SK-N-SH (cell line): ENCODE measurements at regions not wholly inside any gene's neighbourhood (a gene's known extent, or its start where the extent isn't known, plus 50 kb on each side); places are given as distances from the start of the nearest gene placed in this dataset.

Experiments used
- CTCF ChIA-PET: fragments of 300-600, 350-600 bp; formaldehyde crosslinking; extraction: SDS; loops from one replicate; lab custom pipeline; 2021; lab: Yijun Ruan, JAX
- POLR2A ChIA-PET: fragments of 350-600 bp; sonication (Branson Sonifier 250); formaldehyde crosslinking; extraction: SDS; loops from one replicate; lab custom pipeline; 2020; ENCODE audit warnings: antibody characterized with exemption, inconsistent platforms; lab: Yijun Ruan, JAX
- DNase-seq: peaks from one replicate; pipeline ENCODE4 v3.0.0; 2012
- H2AFZ ChIP-seq: fragments of 200-600 bp; sonication (generic); 2 replicates; pipeline ENCODE4 v1.8.1; 2016; ENCODE audit warnings: antibody characterized with exemption, mild to moderate bottlenecking, low read depth
- H3F3A ChIP-seq: fragments of 200-600 bp; sonication (generic); replicated peaks from 2 replicates; pipeline ENCODE3; 2016; ENCODE audit warnings: antibody characterized with exemption, mild to moderate bottlenecking; ENCODE audit not compliant: insufficient read depth
- H3K27ac ChIP-seq, 2 experiments: fragments of 200-500 bp in 1 of 2; fragments of 200-600 bp in 1 of 2; sonication (Bioruptor generic) in 1 of 2; sonication (generic), shearing (Covaris generic) in 1 of 2; 2 replicates each; pipeline versions ENCODE4 v1.5.1 to v1.6.1; 2014 to 2016; ENCODE audit warnings: low read depth in 2 of 2, inconsistent platforms in 1 of 2, low read length in 1 of 2, mild to moderate bottlenecking in 1 of 2, mixed read lengths in 1 of 2
- H3K27me3 ChIP-seq: fragments of 200-600 bp; sonication (generic), shearing (Covaris generic); 2 replicates; pipeline ENCODE4 v1.6.1; 2016; ENCODE audit warnings: mixed run types; ENCODE audit not compliant: insufficient read depth
- H3K36me3 ChIP-seq, 2 experiments: fragments of 200-500 bp in 1 of 2; fragments of 200-600 bp in 1 of 2; sonication (Bioruptor generic) in 1 of 2; sonication (generic) in 1 of 2; replicated peaks in 1 of 2; 2 replicates each; pipeline versions ENCODE3 to v1.5.1; 2014 to 2016; ENCODE audit warnings: low read length in 1 of 2, mild to moderate bottlenecking in 1 of 2; ENCODE audit not compliant: insufficient read depth in 2 of 2, control insufficient read depth in 1 of 2
- H3K4me1 ChIP-seq, 2 experiments: fragments of 200-500 bp in 1 of 2; fragments of 200-600 bp in 1 of 2; sonication (Bioruptor generic) in 1 of 2; sonication (generic), shearing (Covaris generic) in 1 of 2; 2 replicates each; pipeline versions ENCODE4 v1.5.1 to v1.6.1; 2014 to 2016; ENCODE audit warnings: low read depth in 1 of 2, low read length in 1 of 2, mixed run types in 1 of 2; ENCODE audit not compliant: insufficient read depth in 2 of 2, control insufficient read depth in 1 of 2
- H3K4me2 ChIP-seq: fragments of 200-600 bp; sonication (generic), shearing (Covaris generic); 2 replicates; pipeline ENCODE4 v1.6.1; 2017; ENCODE audit warnings: mixed run types
- H3K4me3 ChIP-seq, 2 experiments: fragments of 200-500 bp in 1 of 2; fragments of 200-600 bp in 1 of 2; sonication (Bioruptor generic) in 1 of 2; sonication (generic), shearing (Covaris generic) in 1 of 2; 2 replicates each; pipeline versions ENCODE4 v1.5.1 to v1.8.1; 2014 to 2016; ENCODE audit warnings: low read depth in 2 of 2, inconsistent platforms in 1 of 2, low read length in 1 of 2, mild to moderate bottlenecking in 1 of 2, mixed read lengths in 1 of 2, moderate library complexity in 1 of 2
- H3K79me2 ChIP-seq: fragments of 200-600 bp; sonication (generic); 2 replicates; pipeline ENCODE4 v1.8.1; 2017; ENCODE audit warnings: mild to moderate bottlenecking; ENCODE audit not compliant: insufficient read depth
- H3K9ac ChIP-seq: fragments of 200-600 bp; sonication (generic); 2 replicates; pipeline ENCODE4 v1.6.1; 2017; ENCODE audit warnings: mixed run types
- H3K9me2 ChIP-seq: fragments of 200-600 bp; sonication (generic); 2 replicates; pipeline ENCODE4 v1.6.1; 2017; ENCODE audit warnings: mixed run types
- H3K9me3 ChIP-seq: fragments of 200-600 bp; sonication (generic); 2 replicates; pipeline ENCODE4 v1.6.1; 2017; ENCODE audit warnings: mixed run types, mild to moderate bottlenecking, moderate library complexity
- H4K20me1 ChIP-seq: fragments of 200-600 bp; sonication (generic); 2 replicates; pipeline ENCODE4 v1.6.1; 2017; ENCODE audit warnings: mild to moderate bottlenecking, mixed run types; ENCODE audit not compliant: insufficient read depth
- CHD2 ChIP-seq: fragments of 150-350 bp; IDR thresholded peaks from 2 replicates; pipeline ENCODE4 v1.6.1; 2018; ENCODE audit warnings: low read length; ENCODE audit not compliant: partially characterized antibody
- CTCF ChIP-seq: fragments of 200-600 bp; sonication (generic); IDR thresholded peaks from 2 replicates; pipeline ENCODE4 v1.6.1; 2017; ENCODE audit warnings: antibody characterized with exemption, mild to moderate bottlenecking, moderate library complexity
- EP300 ChIP-seq, 2 experiments: IDR thresholded peaks; 2 replicates each; pipeline versions ENCODE4 v1.4.0 to v1.6.1; 2012; ENCODE audit warnings: borderline replicate concordance in 1 of 2, low read depth in 1 of 2, low read length in 1 of 2
- EZH2phosphoT487 ChIP-seq: fragments of 200-600 bp; sonication (generic); IDR thresholded peaks from 2 replicates; pipeline ENCODE4 v1.6.1; 2017; ENCODE audit warnings: low read depth, mixed run types, mild to moderate bottlenecking, antibody characterized with exemption, moderate library complexity, borderline replicate concordance
- FOSL2 ChIP-seq: IDR thresholded peaks from 2 replicates; pipeline ENCODE4 v1.4.0; 2012; ENCODE audit warnings: low read depth, mild to moderate bottlenecking, moderate library complexity, borderline replicate concordance
- FOXM1 ChIP-seq: IDR thresholded peaks from 2 replicates; pipeline ENCODE4 v1.4.0; 2012; ENCODE audit warnings: low read depth, mild to moderate bottlenecking
- GABPA ChIP-seq: IDR thresholded peaks from 2 replicates; pipeline ENCODE4 v1.4.0; 2012; ENCODE audit warnings: low read depth, mild to moderate bottlenecking
- GATA2 ChIP-seq: sonication (generic); formaldehyde crosslinking; IDR thresholded peaks from 2 replicates; pipeline ENCODE4 v1.5.0; 2020; ENCODE audit warnings: mild to moderate bottlenecking, missing genetic modification reagents
- IRF3 ChIP-seq: fragments of 150-350 bp; IDR thresholded peaks from 2 replicates; pipeline ENCODE4 v1.6.1; 2016; ENCODE audit warnings: mild to moderate bottlenecking, low read depth, low read length
- MAX ChIP-seq: IDR thresholded peaks from 2 replicates; pipeline ENCODE4 v1.4.0; 2012; ENCODE audit warnings: low read depth
- MEF2A ChIP-seq: IDR thresholded peaks from 2 replicates; pipeline ENCODE4 v1.4.0; 2012; ENCODE audit warnings: low read depth, borderline replicate concordance
- MXI1 ChIP-seq: IDR thresholded peaks from 2 replicates; pipeline ENCODE4 v1.6.1; 2012; ENCODE audit warnings: mild to moderate bottlenecking, low read depth, low read length, improper control_type of control experiment
- NFIC ChIP-seq: IDR thresholded peaks from 2 replicates; pipeline ENCODE4 v1.4.0; 2012; ENCODE audit warnings: borderline replicate concordance
- NRF1 ChIP-seq: IDR thresholded peaks from 2 replicates; pipeline ENCODE4 v1.6.1; 2012; ENCODE audit warnings: low read depth, mild to moderate bottlenecking, low read length
- PBX3 ChIP-seq: IDR thresholded peaks from 2 replicates; pipeline ENCODE4; 2012
- RCOR1 ChIP-seq: fragments of 150-350 bp; IDR thresholded peaks from 2 replicates; pipeline ENCODE4 v1.6.1; 2017; ENCODE audit warnings: antibody characterized with exemption, low read length
- RFX5 ChIP-seq: IDR thresholded peaks from 2 replicates; pipeline ENCODE4 v1.6.1; 2012; ENCODE audit warnings: mild to moderate bottlenecking, improper control_type of control experiment, low read length
- RXRA ChIP-seq: IDR thresholded peaks from 2 replicates; pipeline ENCODE4 v1.4.0; 2012; ENCODE audit warnings: low read depth, mild to moderate bottlenecking, borderline replicate concordance
- SIN3A ChIP-seq: IDR thresholded peaks from 2 replicates; pipeline ENCODE4 v1.6.1; 2012; ENCODE audit warnings: low read depth, mild to moderate bottlenecking, low read length, moderate library complexity, borderline replicate concordance
- SMC3 ChIP-seq: IDR thresholded peaks from 2 replicates; pipeline ENCODE4 v1.6.1; 2012; ENCODE audit warnings: low read depth, low read length, improper control_type of control experiment
- TAF1 ChIP-seq: IDR thresholded peaks from 2 replicates; pipeline ENCODE4 v1.6.1; 2012; ENCODE audit warnings: low read depth, mild to moderate bottlenecking, low read length, moderate library complexity, borderline replicate concordance
- TEAD4 ChIP-seq: IDR thresholded peaks from 2 replicates; pipeline ENCODE4 v1.4.0; 2012; ENCODE audit warnings: mild to moderate bottlenecking, borderline replicate concordance; ENCODE audit not compliant: insufficient read depth
- USF1 ChIP-seq: IDR thresholded peaks from 2 replicates; pipeline ENCODE4 v1.4.0; 2012; ENCODE audit warnings: low read depth, borderline replicate concordance
- WGBS: methylation state at CpG from one replicate; pipeline ENCODE4 v1.1.6; 2017; ENCODE audit warnings: low lambda C conversion rate; 5-methylcytosine and 5-hydroxymethylcytosine counted together

- Histone ChIP-seq H3K27ac (no peak overlapping the region), H3K9me3 (no peaks in the 10 kb centered on the region), H3K79me2 (no peaks in the 10 kb centered on the region), H4K20me1 (no peaks in the 10 kb centered on the region), H3K36me3 (no peaks in the 10 kb centered on the region), H3K9me2 (no peaks in the 10 kb centered on the region), H3K4me3 (no peak overlapping the region), H3K4me2 (no peak overlapping the region), H3K27me3 (no peaks in the 10 kb centered on the region), H3K4me1 (no peaks in the 10 kb centered on the region; a peak in 1 of 4 replicates), H3F3A (no peaks in the 10 kb centered on the region), H2AFZ (no peak overlapping the region), H3K9ac (no peak overlapping the region)
- ChIA-PET POLR2A (no interaction called here), CTCF (interaction anchor here (1.5 kb wide), 1 partner anchor 10 kb away, joined by 3 read pairs; no protein-coding TSS in a partner anchor)
- no peak for TF ChIP-seq TAF1
- no peak for TF ChIP-seq NFIC
- TF ChIP-seq EZH2phosphoT487: no peak
- TF ChIP-seq MAX: no peak
- no peak for TF ChIP-seq SIN3A
- TF ChIP-seq FOSL2: no peak
- no peak for TF ChIP-seq TEAD4
- no peak for TF ChIP-seq PBX3
- no peak for TF ChIP-seq CTCF
- TF ChIP-seq MEF2A: no peak
- no peak for TF ChIP-seq SMC3
- TF ChIP-seq FOXM1: no peak
- TF ChIP-seq GABPA: no peak
- 51% methylated on average over 5 of the region's 5 CpGs for WGBS
- DNase-seq: no peak
These were observed 464.7 kb downstream of the ADGRL2 start for GRCh38 chr1:82265436-82265835.

- no peaks in the 10 kb centered on the region; a peak in 1 of 4 replicates for H3K4me1 ChIP-seq
- TF ChIP-seq RXRA (no peak), MXI1 (no peak), NRF1 (no peak), EZH2phosphoT487 (no peak), FOSL2 (no peak), GATA2 (CRISPR knock-in tag) (no peak), EP300 (IDR thresholded peaks at IDR 0.05; ENCODE audit: borderline replicate concordance in 1 of 2, low read depth in 1 of 2, low read length in 1 of 2) (no peak), RCOR1 (no peak), SIN3A (no peak), USF1 (no peak), CHD2 (no peak), SMC3 (no peak), IRF3 (no peak), NFIC (no peak), FOXM1 (no peak), RFX5 (no peak)
- TF ChIP-seq, all 33 proteins: peak for 0
- CTCF ChIA-PET: interaction anchor here (1.2 to 1.5 kb wide), 2 partner anchors 11 to 14 kb away, joined by 3 read pairs; no protein-coding TSS in a partner anchor
- no peaks in the 10 kb centered on the region for H3K9me3 ChIP-seq
- POLR2A ChIA-PET: no interaction called here
- WGBS: 67% methylated on average over 3 of the region's 3 CpGs
- no peaks in the 10 kb centered on the region for H3K36me3 ChIP-seq
- H4K20me1 ChIP-seq: no peaks in the 10 kb centered on the region
- no peak overlapping the region for H3K27ac ChIP-seq
- DNase-seq: no peak
- H3F3A ChIP-seq: no peaks in the 10 kb centered on the region
- H3K4me2 ChIP-seq: no peak overlapping the region
- H3K4me3 ChIP-seq: no peak overlapping the region
- H3K9me2 ChIP-seq: no peaks in the 10 kb centered on the region
- no peak overlapping the region for H3K9ac ChIP-seq
- H2AFZ ChIP-seq: no peak overlapping the region
- H3K27me3 ChIP-seq: no peaks in the 10 kb centered on the region
- H3K79me2 ChIP-seq: no peaks in the 10 kb centered on the region
These were observed 464.1 kb downstream of the ADGRL2 start for GRCh38 chr1:82264802-82265201.
